ENCODE measurements at regions not wholly inside any gene's neighbourhood (a gene's known extent, or its start where the extent isn't known, plus 50 kb on each side); places are given as distances from the start of the nearest gene placed in this dataset.
"Not testable (repeated sequence)": the region's sequence is repeated elsewhere in the genome, so short reads cannot be mapped to it uniquely, and the experiment has no call there.

DNA sequence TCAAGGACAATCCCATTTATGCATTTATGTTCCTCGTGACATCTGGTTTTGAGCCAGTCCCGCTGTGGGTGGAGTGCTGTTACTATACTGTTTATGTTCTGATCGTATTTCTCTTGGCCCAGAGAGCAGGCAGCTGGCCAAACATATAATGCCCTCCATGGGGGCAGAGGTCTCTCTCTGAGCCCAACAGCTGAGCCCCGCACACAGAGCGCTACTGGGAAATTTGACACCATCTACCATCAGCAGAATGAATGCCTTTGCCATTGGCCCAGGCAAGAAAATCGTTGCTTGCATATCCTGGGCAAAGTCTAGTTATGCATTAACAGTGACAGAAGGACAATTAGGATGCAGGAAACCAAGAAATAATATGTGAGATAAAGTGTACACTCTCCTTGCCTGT lies 126.8 kb upstream of the CACNA1A start:
- no peak overlapping the region for H3K4me3 ChIP-seq (ENCODE audit: low read depth, low read length)
- no peak for DNase-seq (ENCODE audit: low read depth)
- TF ChIP-seq MYC (IDR thresholded peaks at IDR 0.05; ENCODE audit: low read depth, low read length), result no peak
- TF ChIP-seq, protein P1, sequence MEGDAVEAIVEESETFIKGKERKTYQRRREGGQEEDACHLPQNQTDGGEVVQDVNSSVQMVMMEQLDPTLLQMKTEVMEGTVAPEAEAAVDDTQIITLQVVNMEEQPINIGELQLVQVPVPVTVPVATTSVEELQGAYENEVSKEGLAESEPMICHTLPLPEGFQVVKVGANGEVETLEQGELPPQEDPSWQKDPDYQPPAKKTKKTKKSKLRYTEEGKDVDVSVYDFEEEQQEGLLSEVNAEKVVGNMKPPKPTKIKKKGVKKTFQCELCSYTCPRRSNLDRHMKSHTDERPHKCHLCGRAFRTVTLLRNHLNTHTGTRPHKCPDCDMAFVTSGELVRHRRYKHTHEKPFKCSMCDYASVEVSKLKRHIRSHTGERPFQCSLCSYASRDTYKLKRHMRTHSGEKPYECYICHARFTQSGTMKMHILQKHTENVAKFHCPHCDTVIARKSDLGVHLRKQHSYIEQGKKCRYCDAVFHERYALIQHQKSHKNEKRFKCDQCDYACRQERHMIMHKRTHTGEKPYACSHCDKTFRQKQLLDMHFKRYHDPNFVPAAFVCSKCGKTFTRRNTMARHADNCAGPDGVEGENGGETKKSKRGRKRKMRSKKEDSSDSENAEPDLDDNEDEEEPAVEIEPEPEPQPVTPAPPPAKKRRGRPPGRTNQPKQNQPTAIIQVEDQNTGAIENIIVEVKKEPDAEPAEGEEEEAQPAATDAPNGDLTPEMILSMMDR (IDR thresholded peaks at IDR 0.05; ENCODE audit: low read depth, low read length), result no peak
- TF ChIP-seq POLR2A (IDR thresholded peaks at IDR 0.05; ENCODE audit: extremely low read depth, insufficient read length), result no peak
- TF ChIP-seq, protein P2, sequence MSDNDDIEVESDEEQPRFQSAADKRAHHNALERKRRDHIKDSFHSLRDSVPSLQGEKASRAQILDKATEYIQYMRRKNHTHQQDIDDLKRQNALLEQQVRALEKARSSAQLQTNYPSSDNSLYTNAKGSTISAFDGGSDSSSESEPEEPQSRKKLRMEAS (IDR thresholded peaks at IDR 0.05; ENCODE audit: low read depth, low read length), result no peak

DNA sequence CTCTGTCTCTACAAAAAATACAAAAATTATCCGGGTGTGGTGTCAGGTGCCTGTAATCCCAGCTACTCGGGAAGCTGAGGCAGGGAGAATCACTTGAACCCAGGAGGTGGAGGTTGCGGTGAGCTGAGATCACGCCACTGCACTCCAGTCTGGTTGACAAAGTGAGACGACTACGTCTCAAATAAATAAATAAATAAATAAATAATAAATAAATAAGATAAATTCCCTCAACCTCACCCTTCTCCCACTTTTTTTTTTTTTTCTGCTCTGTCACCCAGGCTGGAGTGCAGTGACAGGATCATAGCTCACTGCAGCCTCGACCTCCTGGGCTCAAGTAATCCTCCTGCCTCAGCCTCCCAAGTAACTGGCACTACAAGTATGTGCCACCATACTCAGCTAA lies 125.9 kb upstream of the CACNA1A start:
- not testable (repeated sequence) for H3K4me3 ChIP-seq (ENCODE audit: low read depth, low read length); DNase-seq (ENCODE audit: low read depth)

DNA sequence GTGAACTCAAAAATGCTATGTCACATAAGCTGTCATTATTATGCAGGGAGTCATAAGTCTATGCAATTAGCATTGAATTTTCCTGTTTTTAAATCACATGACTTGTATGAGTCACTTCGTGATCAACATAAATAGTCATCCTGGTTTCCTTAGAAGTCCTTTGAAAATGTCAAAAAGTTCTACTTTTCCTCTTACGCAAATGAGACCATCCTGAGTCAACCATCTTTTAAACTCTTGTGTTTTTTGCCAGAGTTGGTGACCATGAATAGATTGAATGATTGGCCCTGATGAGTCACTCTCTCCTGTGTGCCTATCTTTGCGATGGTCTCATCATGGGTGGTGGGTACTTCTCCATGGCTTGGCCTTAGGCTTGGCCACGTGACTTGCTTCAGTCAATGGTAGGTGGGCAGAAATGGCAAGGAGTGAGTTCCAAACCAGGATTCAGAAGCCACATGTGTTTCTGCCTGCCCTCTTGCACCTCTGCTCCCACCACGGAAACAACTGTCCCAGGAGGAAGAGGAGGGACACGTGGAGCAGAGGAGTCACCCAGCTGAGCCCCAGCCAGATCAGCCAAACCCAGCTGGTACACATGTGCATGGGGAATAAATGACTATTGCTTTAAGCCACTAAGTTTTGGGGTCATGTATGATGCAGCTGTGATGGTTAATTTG lies 123.5 kb upstream of the CACNA1A start:
- H3K4me3 ChIP-seq (ENCODE audit: low read depth, low read length), result no peak overlapping the region
- DNase-seq (ENCODE audit: low read depth), result peak; percentile 22
- TF ChIP-seq, protein P1 (IDR thresholded peaks at IDR 0.05; ENCODE audit: low read depth, low read length), result no peak
- TF ChIP-seq MYC (IDR thresholded peaks at IDR 0.05; ENCODE audit: low read depth, low read length) (no peak), POLR2A (IDR thresholded peaks at IDR 0.05; ENCODE audit: extremely low read depth, insufficient read length) (no peak)
- TF ChIP-seq, protein P2 (IDR thresholded peaks at IDR 0.05; ENCODE audit: low read depth, low read length), result 0 out of 2 replicates have a peak, but pooled peaks have one; percentile 6

DNA sequence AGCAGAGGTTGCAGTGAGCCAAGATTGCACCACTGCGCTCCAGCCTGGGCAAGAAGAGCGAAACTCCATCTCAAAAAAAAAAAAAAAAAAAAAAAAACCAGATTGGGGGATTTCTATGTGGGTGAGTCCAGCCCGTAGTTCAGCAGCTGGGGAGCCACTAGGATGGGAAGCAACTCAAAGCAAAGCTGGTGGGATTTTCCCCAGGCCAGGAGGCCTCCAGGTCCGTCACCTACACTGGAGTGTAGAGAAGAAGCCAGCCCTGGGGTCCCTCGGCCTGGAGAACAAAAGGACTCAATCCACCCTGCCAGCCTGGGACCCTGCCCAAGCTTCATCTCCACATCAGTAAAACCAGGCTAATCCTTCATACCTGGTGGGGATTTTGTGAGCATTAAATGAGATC lies 121.3 kb upstream of the CACNA1A start:
- no peak overlapping the region for H3K4me3 ChIP-seq (ENCODE audit: low read depth, low read length)
- no peak for DNase-seq (ENCODE audit: low read depth)
- TF ChIP-seq, protein P1 (IDR thresholded peaks at IDR 0.05; ENCODE audit: low read depth, low read length), result no peak
- TF ChIP-seq MYC (IDR thresholded peaks at IDR 0.05; ENCODE audit: low read depth, low read length), result no peak
- TF ChIP-seq POLR2A (IDR thresholded peaks at IDR 0.05; ENCODE audit: extremely low read depth, insufficient read length), result no peak
- TF ChIP-seq, protein P2 (IDR thresholded peaks at IDR 0.05; ENCODE audit: low read depth, low read length), result no peak

DNA sequence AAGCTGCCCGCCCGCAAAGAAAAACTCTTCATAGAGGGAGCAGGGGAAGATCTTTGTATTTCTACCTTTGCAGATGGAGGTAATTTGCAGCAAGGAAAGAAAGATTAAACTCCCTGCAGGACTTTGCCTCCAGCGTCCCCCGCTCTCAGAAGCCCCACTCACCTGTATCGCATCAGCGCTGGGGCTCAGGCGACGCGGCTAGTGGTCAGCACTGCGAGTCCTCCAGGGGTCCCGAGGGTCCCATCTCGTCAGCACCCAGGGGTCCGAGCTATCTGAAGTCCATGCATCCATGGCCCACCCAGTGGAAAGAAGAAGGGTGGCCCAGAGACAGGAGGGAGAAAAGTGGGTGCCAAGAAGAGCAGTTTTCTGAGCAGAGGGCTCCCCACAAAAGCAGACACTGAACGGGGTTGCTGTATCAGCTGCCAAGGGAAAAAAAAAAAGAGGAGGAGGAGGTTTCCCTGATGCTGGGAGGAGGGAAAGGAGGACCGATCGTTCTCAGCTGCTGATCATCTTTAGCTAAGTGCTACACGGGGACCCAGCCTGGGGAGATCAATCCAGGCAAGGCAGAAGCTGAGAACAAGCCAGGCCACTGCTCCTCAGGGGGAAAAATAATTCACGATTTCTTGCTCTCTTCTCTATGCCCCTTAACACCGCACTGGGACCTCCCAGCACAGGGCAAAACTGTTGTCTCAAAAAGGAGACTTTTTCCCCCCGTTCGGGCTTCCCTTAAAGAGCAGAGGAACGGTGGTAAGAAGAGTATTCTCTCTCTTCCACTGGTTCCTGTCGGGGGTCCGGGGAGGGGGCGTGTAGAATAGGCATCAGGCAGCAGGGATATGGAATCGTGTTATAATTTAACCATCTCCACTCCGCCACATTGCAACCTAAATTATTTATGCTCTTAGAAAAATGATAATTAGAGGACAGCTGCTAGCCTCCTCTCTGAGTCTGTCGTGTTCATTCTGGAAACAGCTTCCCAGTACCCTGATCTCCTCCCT lies 117.7 kb upstream of the CACNA1A start:
- H3K4me3 ChIP-seq (ENCODE audit: low read depth, low read length), result no peak overlapping the region
- DNase-seq (ENCODE audit: low read depth), result no peak
- TF ChIP-seq MYC (IDR thresholded peaks at IDR 0.05; ENCODE audit: low read depth, low read length), result no peak
- no peak for TF ChIP-seq POLR2A (IDR thresholded peaks at IDR 0.05; ENCODE audit: extremely low read depth, insufficient read length)
- TF ChIP-seq, protein P2 (IDR thresholded peaks at IDR 0.05; ENCODE audit: low read depth, low read length), result no peak
- TF ChIP-seq, protein P1 (IDR thresholded peaks at IDR 0.05; ENCODE audit: low read depth, low read length), result no peak

All from NB4 (cell line).